ENCODE measurements at regions not wholly inside any gene's neighbourhood (a gene's known extent, or its start where the extent isn't known, plus 50 kb on each side); places are given as distances from the start of the nearest gene placed in this dataset.

- no peak for TF ChIP-seq CTCF (IDR thresholded peaks at IDR 0.05)
- TF ChIP-seq POLR2A (IDR thresholded peaks at IDR 0.05), result no peak
Observed at GRCh38 chr4:117704721-117705120, 329.6 kb upstream of the NDST3 start.
